Urinary bladder (tissue), 3 donors: ENCODE measurements at regions not wholly inside any gene's neighbourhood (a gene's known extent, or its start where the extent isn't known, plus 50 kb on each side); places are given as distances from the start of the nearest gene placed in this dataset.
"Not testable (repeated sequence)": the region's sequence is repeated elsewhere in the genome, so short reads cannot be mapped to it uniquely, and the experiment has no call there.

Experiments used
- DNase-seq: peaks from one replicate; pipeline ENCODE4 v3.0.0-alpha.2; 2015; ENCODE audit errors: extremely low spot score
- H3K27ac ChIP-seq: one replicate; pipeline ENCODE4 v1.5.1; 2013; ENCODE audit warnings: low read depth, mild to moderate bottlenecking, moderate library complexity
- H3K36me3 ChIP-seq: one replicate; pipeline ENCODE4 v1.6.1; 2013; ENCODE audit warnings: mild to moderate bottlenecking, moderate library complexity; ENCODE audit not compliant: insufficient read depth
- H3K4me1 ChIP-seq: one replicate; pipeline ENCODE4 v1.6.1; 2013; ENCODE audit warnings: mild to moderate bottlenecking, moderate library complexity; ENCODE audit not compliant: insufficient read depth
- H3K4me3 ChIP-seq: one replicate; pipeline ENCODE4 v1.5.1; 2013; ENCODE audit warnings: low read depth, low read length
- WGBS: extraction: QIAGEN DNeasy Blood & Tissue Kit; methylation state at CpG from one replicate; pipeline ENCODE4 v1.1.7; 2013; 5-methylcytosine and 5-hydroxymethylcytosine counted together
- donor health status: healthy with polysubstance abuse.
- donor health status: healthy.

DNA sequence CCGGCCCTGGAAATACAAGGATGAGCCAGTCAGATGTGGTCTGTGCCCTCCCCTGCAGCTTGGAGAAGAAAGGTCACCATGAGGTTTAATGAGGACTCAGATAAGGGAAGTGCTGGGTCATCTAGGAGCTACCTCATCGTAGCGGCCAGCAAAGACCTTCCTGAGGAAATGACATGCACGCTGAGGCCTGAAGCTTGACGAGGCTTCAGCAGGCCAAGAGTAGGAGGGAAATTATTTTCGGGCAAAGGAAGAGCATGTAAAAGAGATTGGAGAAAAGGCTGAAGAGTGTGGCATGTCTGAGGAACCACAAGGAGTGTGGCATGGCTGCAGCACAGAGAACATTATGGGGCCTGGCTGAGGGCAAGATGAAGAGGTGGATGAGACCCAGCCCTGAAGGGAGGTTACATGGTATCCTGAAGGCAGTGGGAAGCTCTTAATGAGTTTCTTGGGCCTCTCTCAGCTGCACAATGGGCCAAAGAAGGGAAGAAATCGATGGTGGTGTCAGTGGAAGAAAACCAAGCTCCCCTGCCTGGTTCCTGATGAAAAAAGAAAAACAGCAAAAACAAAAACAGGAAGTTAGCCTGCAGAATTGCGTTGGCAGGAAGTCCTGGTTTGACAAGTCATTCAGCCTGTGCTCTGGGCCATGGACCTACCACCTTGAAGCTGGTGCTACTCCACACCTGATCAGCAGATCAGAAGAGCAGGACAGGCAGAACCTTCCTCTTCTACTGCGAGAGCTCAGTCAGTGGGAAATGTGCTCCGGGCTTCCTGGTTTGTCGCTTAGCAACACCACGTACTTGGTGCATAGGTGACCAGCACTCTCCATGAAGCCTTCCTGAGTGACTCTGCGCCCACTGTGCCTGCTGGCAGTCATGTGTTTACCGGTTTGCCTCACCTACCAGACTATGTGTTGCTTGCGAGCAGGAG is 134.5 kb upstream of the KLF3 start:
- peak; percentile 47 for DNase-seq
- Histone ChIP-seq H3K4me1 (no peaks in the 10 kb centered on the region), H3K27ac (peak overlapping the region; percentile 80), H3K36me3 (no peaks in the 10 kb centered on the region), H3K4me3 (no peak overlapping the region)
- 76% methylated on average over 15 of the region's 15 CpGs for WGBS

DNA sequence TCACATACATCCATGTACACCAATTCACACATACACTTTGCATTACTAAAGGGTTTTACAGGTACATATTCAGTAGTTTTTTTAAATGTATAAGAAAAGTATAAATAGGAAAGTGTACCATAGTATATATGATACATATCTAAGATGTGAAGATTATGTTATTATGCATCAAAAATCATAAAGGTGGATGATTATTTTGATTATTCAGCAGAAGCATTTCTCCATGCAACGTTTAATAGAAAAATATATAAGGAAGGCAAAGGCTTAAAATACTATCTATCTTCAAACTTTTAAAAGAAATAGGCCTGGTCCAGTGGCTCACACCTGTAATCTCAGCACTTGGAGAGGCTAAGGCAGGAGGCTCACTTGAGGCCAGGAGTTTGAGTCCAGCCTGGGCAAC is 133.5 kb upstream of the KLF3 start:
- Histone ChIP-seq H3K36me3 (no peaks in the 10 kb centered on the region), H3K4me3 (no peak overlapping the region), H3K4me1 (no peaks in the 10 kb centered on the region), H3K27ac (no peak overlapping the region)
- 44% methylated on average over 1 of the region's 1 CpG for WGBS
- no peak for DNase-seq

DNA sequence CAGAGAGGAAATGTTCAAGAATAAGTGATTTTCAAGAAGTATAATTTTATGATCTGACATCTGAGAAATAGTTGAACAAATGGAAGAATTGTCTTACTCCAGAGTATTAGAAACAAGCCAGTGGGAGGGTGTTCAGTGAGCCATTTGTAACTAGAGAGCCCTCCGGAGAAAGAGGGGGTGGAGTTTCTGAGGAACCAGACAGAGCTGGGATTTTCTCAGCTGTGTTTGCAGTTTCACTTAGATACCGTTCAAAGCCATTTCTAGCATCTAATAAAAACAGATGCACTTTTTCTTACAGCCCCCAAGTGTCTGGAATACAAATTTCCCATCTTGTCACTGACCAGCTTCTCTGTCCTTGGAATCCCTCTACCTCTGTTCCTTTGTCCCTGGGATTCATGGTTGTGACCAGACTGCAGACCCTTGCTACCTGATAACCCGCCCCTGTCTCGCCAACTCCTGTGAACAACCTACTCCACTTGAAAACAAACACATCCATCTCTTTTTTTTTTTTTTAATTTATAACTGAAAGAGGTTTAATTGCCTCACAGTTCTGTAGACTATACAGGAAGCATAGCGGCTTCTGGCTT is 132.8 kb upstream of the KLF3 start:
- no peak overlapping the region for H3K4me3 ChIP-seq
- DNase-seq: peak; percentile 28
- H3K4me1 ChIP-seq: no peaks in the 10 kb centered on the region
- H3K27ac ChIP-seq: no peak overlapping the region
- WGBS: 60% methylated on average over 5 of the region's 5 CpGs
- no peaks in the 10 kb centered on the region for H3K36me3 ChIP-seq

DNA sequence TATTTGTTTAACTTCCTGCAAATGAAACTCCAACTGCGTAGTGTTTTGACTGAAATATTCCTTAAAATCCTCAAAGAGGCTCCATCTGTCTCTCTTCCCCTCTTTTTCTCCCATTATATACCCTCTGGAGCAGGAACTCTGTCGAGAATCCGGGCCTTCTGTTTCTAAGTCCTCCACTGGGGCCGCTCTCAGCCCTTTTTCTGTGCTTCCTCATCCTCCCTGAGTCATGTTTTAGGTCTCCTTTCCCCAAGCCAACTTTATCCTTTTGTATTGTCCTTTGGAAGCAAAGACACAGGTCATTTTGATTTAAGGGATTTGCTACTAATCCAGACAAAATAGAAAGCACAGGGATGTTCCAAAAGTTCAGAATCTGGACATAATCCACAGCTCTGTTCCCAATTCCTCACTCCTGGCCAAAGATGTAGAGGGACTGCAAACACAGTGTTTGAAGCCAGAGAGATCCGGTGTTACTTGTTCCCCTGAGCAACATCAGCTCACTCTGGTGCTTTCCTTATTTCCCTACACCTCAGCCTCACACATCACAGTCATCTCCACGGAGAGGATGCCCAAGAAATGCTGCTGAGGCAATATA is 131.0 kb upstream of the KLF3 start:
- Histone ChIP-seq H3K4me3 (no peak overlapping the region), H3K27ac (no peak overlapping the region), H3K36me3 (no peaks in the 10 kb centered on the region), H3K4me1 (no peaks in the 10 kb centered on the region)
- no peak for DNase-seq
- WGBS: 41% methylated on average over 6 of the region's 6 CpGs

- DNase-seq: no peak
- Histone ChIP-seq H3K36me3 (no peaks in the 10 kb centered on the region), H3K4me1 (no peaks in the 10 kb centered on the region), H3K27ac (no peak overlapping the region), H3K4me3 (no peak overlapping the region)
- 82% methylated on average over 3 of the region's 3 CpGs for WGBS
Measured at GRCh38 chr4:38534344-38535045, 129.5 kb upstream of the KLF3 start.

DNA sequence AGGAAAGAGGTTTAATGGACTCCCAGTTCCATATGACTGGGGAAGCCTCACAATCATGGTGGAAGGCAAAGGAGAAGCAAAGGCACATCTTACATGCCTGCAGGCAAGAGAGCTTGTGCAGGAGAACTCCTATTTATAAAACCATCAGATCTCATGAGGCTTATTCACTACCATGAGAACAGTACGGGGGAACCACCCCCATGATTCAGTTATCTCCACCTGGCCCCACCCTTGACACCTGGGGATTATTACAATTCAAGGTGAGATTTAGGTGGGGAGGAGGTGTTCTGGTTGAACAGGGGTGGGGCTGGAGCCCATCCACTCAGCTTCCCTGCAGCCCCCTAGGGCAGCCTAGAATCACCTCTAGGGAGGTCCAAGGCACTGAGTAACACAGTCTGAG is 128.9 kb upstream of the KLF3 start:
- not testable (repeated sequence) for DNase-seq, H3K4me3 ChIP-seq, H3K36me3 ChIP-seq, H3K27ac ChIP-seq, H3K4me1 ChIP-seq
- WGBS: 90% methylated on average over 1 of the region's 1 CpG

- DNase-seq: no peak
- H3K36me3 ChIP-seq: no peaks in the 10 kb centered on the region
- WGBS: 87% methylated on average over 5 of the region's 5 CpGs
Measured at GRCh38 chr4:38535717-38536116, 128.3 kb upstream of the KLF3 start.

DNA sequence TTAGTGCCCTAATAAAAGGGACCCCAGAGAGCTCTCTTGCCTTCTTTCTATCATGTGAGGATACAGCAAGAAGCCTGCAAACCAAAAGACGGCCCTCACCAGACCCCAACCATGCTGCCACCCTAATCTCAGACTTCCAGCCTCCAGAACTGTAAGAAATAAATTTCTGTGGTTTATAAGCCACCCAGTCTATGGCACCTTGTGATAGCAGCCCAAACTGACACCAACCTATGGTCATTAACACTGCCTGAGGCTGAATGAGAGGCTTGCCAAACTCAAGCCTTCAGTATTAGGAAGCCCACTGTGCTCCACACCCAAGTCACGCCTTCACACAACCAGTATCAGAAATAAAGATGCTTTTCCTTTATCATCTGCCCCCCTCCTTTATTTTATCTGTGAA is 127.3 kb upstream of the KLF3 start:
- H3K4me1 ChIP-seq: no peaks in the 10 kb centered on the region
- 73% methylated on average over 2 of the region's 2 CpGs for WGBS
- no peak overlapping the region for H3K4me3 ChIP-seq
- no peaks in the 10 kb centered on the region for H3K36me3 ChIP-seq
- no peak overlapping the region for H3K27ac ChIP-seq
- DNase-seq: no peak

More at GRCh38 chr4:38535717-38536116, 128.3 kb upstream of the KLF3 start:
- Histone ChIP-seq H3K4me1 (no peaks in the 10 kb centered on the region), H3K4me3 (no peak overlapping the region), H3K27ac (no peak overlapping the region)

DNA sequence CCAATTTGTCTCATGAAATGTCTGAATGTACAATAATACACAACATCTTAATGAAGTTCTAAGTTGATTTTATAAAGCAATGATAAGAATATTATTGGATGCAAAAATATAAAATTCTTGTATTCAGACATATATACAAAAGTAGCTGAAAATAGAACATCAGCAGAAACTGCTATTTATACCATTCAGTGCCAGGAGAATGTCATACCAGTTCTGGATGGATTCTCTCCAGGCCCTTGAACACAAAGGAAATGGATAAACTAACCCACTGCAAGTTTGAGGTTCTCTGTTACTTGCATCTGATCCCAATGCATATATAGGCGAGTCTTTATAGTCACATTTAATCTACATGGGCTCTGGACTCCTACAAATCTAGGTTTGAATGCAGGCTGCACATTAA is 126.3 kb upstream of the KLF3 start:
- Histone ChIP-seq H3K36me3 (no peaks in the 10 kb centered on the region), H3K4me3 (no peak overlapping the region), H3K27ac (no peak overlapping the region), H3K4me1 (no peaks in the 10 kb centered on the region)
- DNase-seq: no peak
- 81% methylated on average over 1 of the region's 1 CpG for WGBS

GRCh38 chr4:38538517-38538916 is 125.5 kb upstream of the KLF3 start:
- 86% methylated on average over 2 of the region's 2 CpGs for WGBS
- no peaks in the 10 kb centered on the region for H3K4me1 ChIP-seq
- no peaks in the 10 kb centered on the region for H3K36me3 ChIP-seq
- DNase-seq: no peak
- H3K4me3 ChIP-seq: no peak overlapping the region
- no peak overlapping the region for H3K27ac ChIP-seq

DNA sequence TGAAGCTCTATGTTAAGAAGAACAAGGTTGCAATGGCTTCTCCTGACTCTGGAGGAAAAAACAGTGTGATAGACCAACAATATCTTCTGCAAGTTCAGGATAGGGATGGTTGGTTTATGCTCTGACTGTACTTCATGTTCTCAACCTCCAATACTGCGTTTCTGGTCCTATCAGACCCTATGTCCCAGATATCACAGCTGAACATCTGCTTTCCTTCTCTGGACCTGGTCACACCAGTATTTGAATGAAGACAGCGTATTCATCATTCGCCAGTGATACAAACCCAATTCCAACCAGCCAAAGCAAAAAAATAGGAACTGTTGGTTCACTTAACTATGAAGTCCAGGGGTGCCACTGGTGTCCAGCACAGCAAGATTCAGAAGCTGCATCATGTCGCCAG is 124.5 kb upstream of the KLF3 start:
- DNase-seq: no peak
- Histone ChIP-seq H3K4me1 (no peaks in the 10 kb centered on the region), H3K4me3 (no peak overlapping the region), H3K27ac (no peak overlapping the region), H3K36me3 (no peaks in the 10 kb centered on the region)
- 96% methylated on average over 4 of the region's 4 CpGs for WGBS

DNA sequence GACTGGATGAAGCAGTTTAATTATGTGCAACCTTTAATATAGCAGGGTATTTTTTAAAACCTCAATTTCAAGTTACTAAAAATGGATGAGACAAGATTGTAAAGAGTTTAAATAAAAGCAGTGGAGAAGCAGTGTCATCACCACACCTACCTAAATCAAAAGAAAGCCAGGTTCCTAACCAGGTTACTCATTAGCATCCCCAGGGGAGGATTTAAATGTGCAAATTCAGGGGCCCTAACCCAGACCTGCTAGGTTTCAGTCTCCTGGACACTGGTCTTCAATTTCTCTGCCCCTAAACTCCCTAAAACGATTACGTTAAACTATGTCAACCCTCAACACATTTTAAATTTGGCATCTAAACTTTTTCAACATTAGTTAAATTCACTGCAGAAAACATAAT is 116.9 kb upstream of the KLF3 start:
- 88% methylated on average over 2 of the region's 2 CpGs for WGBS
- Histone ChIP-seq H3K27ac (no peak overlapping the region), H3K4me3 (no peak overlapping the region), H3K4me1 (no peaks in the 10 kb centered on the region), H3K36me3 (no peaks in the 10 kb centered on the region)
- no peak for DNase-seq

GRCh38 chr4:38548256-38548655 is 115.7 kb upstream of the KLF3 start:
- Histone ChIP-seq H3K27ac (no peak overlapping the region), H3K4me1 (no peaks in the 10 kb centered on the region), H3K36me3 (no peaks in the 10 kb centered on the region), H3K4me3 (no peak overlapping the region)
- 99% methylated on average over 3 of the region's 3 CpGs for WGBS
- no peak for DNase-seq
